ENCODE measurements at regions not wholly inside any gene's neighbourhood (a gene's known extent, or its start where the extent isn't known, plus 50 kb on each side); places are given as distances from the start of the nearest gene placed in this dataset.

- no peak for TF ChIP-seq USF1 (IDR thresholded peaks at IDR 0.05)
- TF ChIP-seq NFIC (IDR thresholded peaks at IDR 0.05), result no peak
- TF ChIP-seq CREB1 (IDR thresholded peaks at IDR 0.05; ENCODE audit: low read depth), result no peak
- no peak for TF ChIP-seq TAF1 (IDR thresholded peaks at IDR 0.05; ENCODE audit: low read depth)
- no peak for TF ChIP-seq REST (IDR thresholded peaks at IDR 0.05; ENCODE audit: low read depth)
- TF ChIP-seq, protein P1, sequence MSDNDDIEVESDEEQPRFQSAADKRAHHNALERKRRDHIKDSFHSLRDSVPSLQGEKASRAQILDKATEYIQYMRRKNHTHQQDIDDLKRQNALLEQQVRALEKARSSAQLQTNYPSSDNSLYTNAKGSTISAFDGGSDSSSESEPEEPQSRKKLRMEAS (IDR thresholded peaks at IDR 0.05), result no peak
- no peak for TF ChIP-seq CEBPB (IDR thresholded peaks at IDR 0.05)
- TF ChIP-seq EGR1 (IDR thresholded peaks at IDR 0.05), result no peak
- TF ChIP-seq EP300 (IDR thresholded peaks at IDR 0.05; ENCODE audit: borderline replicate concordance), result no peak
- TF ChIP-seq TCF12 (IDR thresholded peaks at IDR 0.05; ENCODE audit: low read depth), result no peak
- TF ChIP-seq RAD21 (IDR thresholded peaks at IDR 0.05; ENCODE audit: low read depth), result no peak
- no peak for TF ChIP-seq TEAD4 (IDR thresholded peaks at IDR 0.05)
- no peak for TF ChIP-seq FOXM1 (IDR thresholded peaks at IDR 0.05; ENCODE audit: borderline replicate concordance, low read depth)
Observed at GRCh38 chr21:35394049-35394448, 344.9 kb upstream of the RUNX1 start.

- TF ChIP-seq YY1 (IDR thresholded peaks at IDR 0.05; ENCODE audit: low read depth) (no peak), RAD21 (IDR thresholded peaks at IDR 0.05; ENCODE audit: low read depth) (no peak)
- TF ChIP-seq, protein P1 (IDR thresholded peaks at IDR 0.05), result no peak
Observed at GRCh38 chr21:35390013-35390776, 341.1 kb upstream of the RUNX1 start.

DNA sequence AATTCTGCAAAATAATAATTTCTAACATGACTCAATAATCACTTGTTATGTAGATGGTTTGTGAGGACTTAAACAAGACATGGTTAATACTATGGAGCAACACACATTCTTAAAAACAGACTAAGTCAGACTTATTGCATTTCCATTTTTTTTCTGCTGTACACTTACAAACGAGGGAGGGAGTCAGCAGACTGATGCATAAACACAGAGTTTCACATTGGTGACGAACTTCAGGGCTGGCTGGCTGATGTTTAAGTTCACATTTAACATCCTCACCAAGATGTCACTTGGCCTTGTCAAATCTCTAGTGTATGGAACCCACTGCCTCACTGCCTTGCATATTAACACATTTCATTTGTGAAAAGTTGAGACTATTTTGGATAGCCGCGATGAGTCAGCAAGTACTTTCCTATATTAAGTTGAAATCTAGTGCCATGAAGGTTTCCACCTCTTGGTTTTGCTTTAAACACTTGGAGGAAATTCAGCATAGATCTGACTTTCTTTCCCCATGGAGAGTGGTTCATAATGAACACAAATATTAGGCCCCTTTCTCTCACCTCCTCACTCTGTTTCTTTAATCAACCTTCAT is 337.5 kb upstream of the RUNX1 start:
- no peak for TF ChIP-seq YY1 (IDR thresholded peaks at IDR 0.05; ENCODE audit: low read depth)

DNA sequence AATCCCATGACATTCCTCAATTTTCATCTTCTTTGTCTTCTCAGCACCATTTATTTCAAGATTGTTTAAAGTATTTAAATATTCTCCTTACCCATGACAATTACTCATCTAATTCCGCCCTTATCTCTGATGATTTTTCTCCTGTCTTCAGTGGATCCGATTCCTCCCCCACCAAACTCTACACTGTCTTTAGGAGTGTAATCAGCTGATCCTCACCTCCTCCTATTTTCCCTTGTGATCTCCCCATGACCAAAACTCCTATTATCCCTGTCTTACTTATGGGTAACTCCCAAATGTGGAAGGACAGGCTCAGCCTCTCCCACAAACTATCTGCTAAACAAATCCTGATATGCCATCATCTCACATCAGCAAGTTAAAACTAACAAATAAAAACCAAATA is 335.3 kb upstream of the RUNX1 start:
- TF ChIP-seq FOXM1 (IDR thresholded peaks at IDR 0.05; ENCODE audit: borderline replicate concordance, low read depth), result no peak
- TF ChIP-seq RAD21 (IDR thresholded peaks at IDR 0.05; ENCODE audit: low read depth), result no peak
- TF ChIP-seq TAF1 (IDR thresholded peaks at IDR 0.05; ENCODE audit: low read depth), result no peak
- no peak for TF ChIP-seq TCF12 (IDR thresholded peaks at IDR 0.05; ENCODE audit: low read depth)
- TF ChIP-seq NFIC (IDR thresholded peaks at IDR 0.05), result no peak
- TF ChIP-seq ZBTB7A (IDR thresholded peaks at IDR 0.05; ENCODE audit: low read depth), result no peak
- TF ChIP-seq USF1 (IDR thresholded peaks at IDR 0.05), result no peak
- TF ChIP-seq REST (IDR thresholded peaks at IDR 0.05; ENCODE audit: low read depth), result no peak
- TF ChIP-seq CEBPB (IDR thresholded peaks at IDR 0.05), result no peak
- no peak for TF ChIP-seq EGR1 (IDR thresholded peaks at IDR 0.05)
- TF ChIP-seq, protein P1 (IDR thresholded peaks at IDR 0.05), result no peak
- TF ChIP-seq EP300 (IDR thresholded peaks at IDR 0.05; ENCODE audit: borderline replicate concordance), result no peak
- TF ChIP-seq TEAD4 (IDR thresholded peaks at IDR 0.05), result no peak
- TF ChIP-seq YY1 (IDR thresholded peaks at IDR 0.05; ENCODE audit: low read depth), result no peak
- no peak for TF ChIP-seq CREB1 (IDR thresholded peaks at IDR 0.05; ENCODE audit: low read depth)

DNA sequence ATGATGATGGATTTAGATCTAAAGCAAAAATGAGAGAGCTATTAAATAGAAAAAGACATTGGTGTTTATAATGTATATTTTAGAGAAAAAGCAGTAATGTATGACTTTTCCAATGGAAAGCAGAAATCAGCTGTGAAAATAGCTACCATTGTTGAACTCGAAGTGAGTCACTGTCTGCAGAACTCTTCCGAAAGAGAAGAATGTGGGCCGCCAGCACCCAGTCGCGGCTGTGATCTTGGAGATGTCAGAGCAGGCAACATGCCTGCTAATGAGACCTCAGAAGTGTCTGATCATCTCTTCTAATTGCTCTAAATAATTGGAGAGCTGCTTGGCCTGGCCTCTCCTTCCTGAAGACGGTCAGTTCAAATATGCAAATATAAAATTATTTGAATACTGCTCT is 333.6 kb upstream of the RUNX1 start:
- TF ChIP-seq CREB1 (IDR thresholded peaks at IDR 0.05; ENCODE audit: low read depth) (no peak), EP300 (IDR thresholded peaks at IDR 0.05; ENCODE audit: borderline replicate concordance) (no peak), CEBPB (IDR thresholded peaks at IDR 0.05) (no peak), YY1 (IDR thresholded peaks at IDR 0.05; ENCODE audit: low read depth) (no peak), FOXM1 (IDR thresholded peaks at IDR 0.05; ENCODE audit: borderline replicate concordance, low read depth) (no peak), NFIC (IDR thresholded peaks at IDR 0.05) (no peak), RAD21 (IDR thresholded peaks at IDR 0.05; ENCODE audit: low read depth) (no peak), TAF1 (IDR thresholded peaks at IDR 0.05; ENCODE audit: low read depth) (no peak), TCF12 (IDR thresholded peaks at IDR 0.05; ENCODE audit: low read depth) (no peak), REST (IDR thresholded peaks at IDR 0.05; ENCODE audit: low read depth) (no peak), ZBTB7A (IDR thresholded peaks at IDR 0.05; ENCODE audit: low read depth) (no peak), TEAD4 (IDR thresholded peaks at IDR 0.05) (no peak), USF1 (IDR thresholded peaks at IDR 0.05) (no peak)

Measured in Ishikawa (cell line).